Mammary epithelial cell (primary cell): ENCODE measurements at regions not wholly inside any gene's neighbourhood (a gene's known extent, or its start where the extent isn't known, plus 50 kb on each side); places are given as distances from the start of the nearest gene placed in this dataset.

Source experiments
- CTCF ChIP-seq, 2 donors: IDR thresholded peaks in 1 of 2; conservative IDR thresholded peaks in 1 of 2; 2 replicates each; pipeline ENCODE4 v1.5.1; 2011 to 2012; ENCODE audit warnings: inconsistent platforms in 2 of 2, low read length in 2 of 2, mild to moderate bottlenecking in 2 of 2, control low read depth in 1 of 2, low read depth in 1 of 2; ENCODE audit not compliant: insufficient read depth in 1 of 2; ENCODE audit errors: extremely low read depth in 1 of 2
- EZH2 ChIP-seq: IDR thresholded peaks from 2 replicates; pipeline ENCODE4 v1.6.1; 2012; ENCODE audit warnings: low read length, inconsistent platforms, borderline replicate concordance

- TF ChIP-seq CTCF (conservative IDR thresholded peaks at IDR 0.05 in 1 of 2, IDR thresholded peaks at IDR 0.05 in 1 of 2; ENCODE audit: extremely low read depth in 1 of 2, insufficient read depth in 1 of 2, low read depth in 1 of 2, low read length in 2 of 2), result no peak
- no peak for TF ChIP-seq EZH2
These were observed 1477.2 kb downstream of the BRD1 start for GRCh38 chr22:48350456-48350855.
